Left lung (tissue), 4 donors: ENCODE measurements at regions not wholly inside any gene's neighbourhood (a gene's known extent, or its start where the extent isn't known, plus 50 kb on each side); places are given as distances from the start of the nearest gene placed in this dataset.

Experiments
- ATAC-seq: fragments of 200-7000 bp; cut with Tn5 transposase; one replicate; pipeline ENCODE4 v1.9.1; 2020; ENCODE audit warnings: moderate library complexity
- DNase-seq, 4 donors: peaks; one replicate each; pipeline ENCODE4 v3.0.0-alpha.2; 2013 to 2020
- H3K27ac ChIP-seq, 2 donors: fragments of 200-600 bp; sonication (generic) in 1 of 2; one replicate each; pipeline versions ENCODE4 v1.5.0 to v1.8.0; 2020 to 2021
- H3K27me3 ChIP-seq, 2 donors: fragments of 200-600 bp; sonication (generic) in 1 of 2; one replicate each; pipeline versions ENCODE4 v1.5.0 to v1.8.0; 2020 to 2021
- H3K36me3 ChIP-seq, 2 donors: fragments of 200-600 bp; sonication (generic) in 1 of 2; one replicate each; pipeline versions ENCODE4 v1.5.0 to v1.8.0; 2020 to 2021
- H3K4me1 ChIP-seq, 2 donors: fragments of 200-600 bp; one replicate each; pipeline ENCODE4 v1.8.0; 2021
- H3K4me3 ChIP-seq, 2 donors: fragments of 200-600 bp; sonication (generic) in 1 of 2; one replicate each; pipeline versions ENCODE4 v1.5.0 to v1.8.0; 2020 to 2021; ENCODE audit warnings: mild to moderate bottlenecking in 1 of 2
- H3K9me3 ChIP-seq, 2 donors: fragments of 200-600 bp; sonication (generic) in 1 of 2; one replicate each; pipeline versions ENCODE4 v1.5.0 to v1.8.0; 2020 to 2021
- intact Hi-C, 2 donors: fragments of 100-400 bp; cut with DNase I; formaldehyde crosslinking; loops; one replicate each; pipeline versions ENCODE4 v1.11.2 to v1.14.2; 2022
- TF ChIP-seq, protein P1 (sequence below), 2 donors: fragments of 200-600 bp; sonication (generic) in 1 of 2; IDR thresholded peaks; one replicate each; pipeline versions ENCODE4 v1.5.0 to v1.8.0; 2021; ENCODE audit warnings: antibody characterized with exemption in 2 of 2
- donor health status: DM: no; HTN: yes; CAD: no.
- donor health status: DM: no; HTN: no; CAD: no.

DNA sequence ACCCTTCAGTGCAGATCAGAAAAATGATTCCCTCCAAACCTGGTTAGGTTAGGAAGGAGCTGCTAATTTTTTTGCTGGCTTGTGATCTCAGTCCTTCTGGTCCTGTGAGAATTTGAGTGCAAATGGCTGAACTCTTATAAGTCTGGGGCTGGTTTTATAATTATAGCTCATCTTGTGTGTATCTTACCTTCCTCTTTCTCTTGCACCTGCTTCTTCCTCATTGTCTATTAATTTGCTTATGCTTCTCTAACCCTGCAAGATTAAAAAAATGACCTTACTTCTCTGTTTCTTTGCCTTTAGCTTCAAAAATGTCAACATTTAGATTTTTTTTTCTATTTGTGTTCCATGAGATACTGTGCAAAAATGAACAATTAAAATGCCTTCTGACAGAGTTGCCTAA is 576.2 kb downstream of the DHX35 start:
- H3K9me3 ChIP-seq = no peaks in the 10 kb centered on the region
- TF ChIP-seq, protein P1, sequence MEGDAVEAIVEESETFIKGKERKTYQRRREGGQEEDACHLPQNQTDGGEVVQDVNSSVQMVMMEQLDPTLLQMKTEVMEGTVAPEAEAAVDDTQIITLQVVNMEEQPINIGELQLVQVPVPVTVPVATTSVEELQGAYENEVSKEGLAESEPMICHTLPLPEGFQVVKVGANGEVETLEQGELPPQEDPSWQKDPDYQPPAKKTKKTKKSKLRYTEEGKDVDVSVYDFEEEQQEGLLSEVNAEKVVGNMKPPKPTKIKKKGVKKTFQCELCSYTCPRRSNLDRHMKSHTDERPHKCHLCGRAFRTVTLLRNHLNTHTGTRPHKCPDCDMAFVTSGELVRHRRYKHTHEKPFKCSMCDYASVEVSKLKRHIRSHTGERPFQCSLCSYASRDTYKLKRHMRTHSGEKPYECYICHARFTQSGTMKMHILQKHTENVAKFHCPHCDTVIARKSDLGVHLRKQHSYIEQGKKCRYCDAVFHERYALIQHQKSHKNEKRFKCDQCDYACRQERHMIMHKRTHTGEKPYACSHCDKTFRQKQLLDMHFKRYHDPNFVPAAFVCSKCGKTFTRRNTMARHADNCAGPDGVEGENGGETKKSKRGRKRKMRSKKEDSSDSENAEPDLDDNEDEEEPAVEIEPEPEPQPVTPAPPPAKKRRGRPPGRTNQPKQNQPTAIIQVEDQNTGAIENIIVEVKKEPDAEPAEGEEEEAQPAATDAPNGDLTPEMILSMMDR (IDR thresholded peaks at IDR 0.05) = no peak
- intact Hi-C loops = no loop called here
- DNase-seq (no peak), ATAC-seq (no peak)
- H3K4me3 ChIP-seq = no peak overlapping the region
- no peaks in the 10 kb centered on the region for H3K27me3 ChIP-seq
- H3K36me3 ChIP-seq = no peaks in the 10 kb centered on the region
- H3K27ac ChIP-seq = no peak overlapping the region
- no peaks in the 10 kb centered on the region for H3K4me1 ChIP-seq

DNA sequence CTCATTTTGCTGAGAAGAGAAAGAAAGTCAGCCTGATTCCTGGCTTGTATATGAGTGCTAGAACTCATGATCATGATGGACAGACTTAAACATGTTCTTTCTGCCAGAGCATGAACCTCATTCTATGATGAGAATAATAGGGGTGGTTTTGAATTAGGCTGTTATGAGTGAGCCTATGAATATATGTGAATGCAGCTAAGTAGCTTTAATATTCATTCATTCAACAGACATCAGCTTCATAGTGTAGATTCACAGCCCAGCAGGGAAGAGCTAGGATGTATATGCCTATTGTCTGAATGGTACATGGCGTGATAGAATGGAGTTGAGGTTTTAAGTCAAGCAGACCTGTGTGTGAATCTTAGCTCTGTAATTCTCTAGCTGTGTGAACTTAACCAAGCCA is 573.2 kb downstream of the DHX35 start:
- intact Hi-C loops = no loop called here
- TF ChIP-seq, protein P1 (IDR thresholded peaks at IDR 0.05) = no peak
- DNase-seq = no peak

DNA sequence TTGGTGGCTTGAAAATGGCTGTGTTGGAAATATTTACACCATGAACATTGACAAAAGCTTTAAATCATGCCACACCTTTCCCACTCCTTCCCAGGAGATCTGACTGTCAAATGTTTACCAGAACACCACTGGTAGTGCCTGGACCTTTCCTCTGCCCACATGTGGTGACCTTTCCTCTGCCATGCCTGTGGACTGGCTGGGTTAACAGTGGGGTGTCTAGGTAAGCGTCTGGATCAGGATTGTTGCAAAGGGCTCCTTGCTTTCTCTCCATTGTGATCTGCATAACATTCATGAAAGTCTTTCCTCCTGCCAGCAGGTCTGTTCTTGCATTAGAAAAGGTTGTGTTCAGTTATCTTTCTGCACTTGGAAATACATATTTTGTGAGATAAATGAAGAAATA is 572.7 kb downstream of the DHX35 start:
- Histone ChIP-seq H3K9me3 (no peaks in the 10 kb centered on the region), H3K4me3 (no peak overlapping the region), H3K27ac (no peak overlapping the region), H3K4me1 (no peaks in the 10 kb centered on the region), H3K27me3 (no peaks in the 10 kb centered on the region), H3K36me3 (no peaks in the 10 kb centered on the region)
- TF ChIP-seq, protein P1 (IDR thresholded peaks at IDR 0.05) = no peak
- intact Hi-C loops = no loop called here
- DNase-seq (no peak), ATAC-seq (no peak)

More for the DNA sequence above, 573.2 kb downstream of the DHX35 start:
- Histone ChIP-seq H3K4me3 (no peak overlapping the region), H3K36me3 (no peaks in the 10 kb centered on the region), H3K27ac (no peak overlapping the region), H3K4me1 (no peaks in the 10 kb centered on the region), H3K27me3 (no peaks in the 10 kb centered on the region), H3K9me3 (no peaks in the 10 kb centered on the region)
- no peak for ATAC-seq

DNA sequence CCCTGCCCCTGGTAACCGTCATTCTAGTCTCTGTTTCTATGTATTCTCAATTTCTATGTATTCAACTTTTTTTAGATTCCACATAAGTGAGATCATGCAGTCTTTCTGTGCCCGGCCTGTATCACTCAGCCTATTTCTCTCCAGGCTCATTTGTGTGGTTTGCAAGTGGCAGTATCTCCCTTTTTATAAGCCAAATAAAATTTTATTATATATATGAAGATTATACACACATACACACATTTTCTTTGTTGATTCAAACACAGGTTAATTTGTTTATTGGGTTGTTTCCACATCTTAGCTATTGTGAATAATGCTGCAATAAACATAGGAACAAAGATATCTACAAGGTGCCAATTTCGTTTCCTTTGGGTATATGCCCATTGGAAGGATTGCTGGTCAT is 571.7 kb downstream of the DHX35 start:
- ATAC-seq = no peak
- Histone ChIP-seq H3K4me1 (no peaks in the 10 kb centered on the region), H3K36me3 (no peaks in the 10 kb centered on the region), H3K9me3 (no peaks in the 10 kb centered on the region), H3K27ac (no peak overlapping the region), H3K4me3 (no peak overlapping the region), H3K27me3 (no peaks in the 10 kb centered on the region)
- DNase-seq = no peak
- intact Hi-C loops = no loop called here
- TF ChIP-seq, protein P1 (IDR thresholded peaks at IDR 0.05) = no peak

DNA sequence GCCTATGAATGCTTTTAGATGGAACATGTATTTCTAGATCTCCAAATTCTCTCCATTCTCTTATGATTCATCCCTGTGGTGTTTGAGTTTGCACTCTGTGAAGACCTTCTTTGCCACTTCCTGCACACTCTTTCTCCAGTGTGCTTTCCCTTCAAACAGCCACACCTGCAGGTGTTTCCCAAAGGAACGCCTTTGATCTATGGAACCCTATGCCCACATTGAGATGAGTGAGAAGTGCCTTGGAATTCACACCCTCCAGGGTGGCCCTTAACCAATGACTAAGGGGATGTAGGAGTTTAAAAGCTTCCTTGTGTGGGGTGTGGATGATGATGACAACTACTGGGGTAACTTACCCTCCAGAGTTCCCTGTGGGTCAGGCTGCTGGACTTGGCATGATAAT is 570.1 kb downstream of the DHX35 start:
- Histone ChIP-seq H3K36me3 (no peaks in the 10 kb centered on the region), H3K4me1 (no peaks in the 10 kb centered on the region), H3K4me3 (no peak overlapping the region), H3K27me3 (no peaks in the 10 kb centered on the region), H3K9me3 (no peaks in the 10 kb centered on the region), H3K27ac (no peak overlapping the region)
- TF ChIP-seq, protein P1 (IDR thresholded peaks at IDR 0.05) = no peak
- intact Hi-C loops = no loop called here
- ATAC-seq (no peak), DNase-seq (no peak)
